Tibial nerve (tissue), 3 donors: ENCODE measurements at regions not wholly inside any gene's neighbourhood (a gene's known extent, or its start where the extent isn't known, plus 50 kb on each side); places are given as distances from the start of the nearest gene placed in this dataset.

Source experiments
- EP300 ChIP-seq, 2 donors: sonication (generic); formaldehyde crosslinking; IDR thresholded peaks; one replicate each; pipeline ENCODE4 v1.6.1; 2017; ENCODE audit warnings: antibody characterized with exemption in 2 of 2, mild to moderate bottlenecking in 1 of 2
- POLR2A ChIP-seq, 2 donors: fragments of 450-650 bp; IDR thresholded peaks; one replicate each; pipeline ENCODE4 v1.6.1; 2017; ENCODE audit warnings: antibody characterized with exemption in 2 of 2, mild to moderate bottlenecking in 2 of 2, moderate library complexity in 2 of 2

DNA sequence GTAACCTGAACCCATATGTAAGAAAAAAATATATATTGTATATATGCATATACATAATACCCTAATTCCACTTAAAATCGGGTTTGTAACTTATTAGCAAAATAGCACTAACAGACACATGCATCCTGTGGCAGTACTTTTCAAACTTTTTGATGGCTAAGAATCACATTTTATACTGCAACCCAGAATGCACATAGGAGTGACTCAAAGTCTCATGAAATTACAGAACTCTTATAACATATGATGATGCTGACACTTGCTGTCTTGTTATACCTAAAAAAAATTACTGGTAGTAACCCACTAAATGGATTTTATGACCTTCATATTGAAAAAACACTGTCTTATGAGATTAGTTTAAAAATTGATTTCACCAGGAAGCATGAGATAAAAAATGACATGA is 152.4 kb upstream of the FRMD4B start:
- TF ChIP-seq POLR2A (IDR thresholded peaks at IDR 0.05) (no peak), EP300 (IDR thresholded peaks at IDR 0.05) (no peak)
